Parathyroid adenoma (tissue), 2 donors: ENCODE measurements at regions not wholly inside any gene's neighbourhood (a gene's known extent, or its start where the extent isn't known, plus 50 kb on each side); places are given as distances from the start of the nearest gene placed in this dataset.
"Not testable (repeated sequence)": the region's sequence is repeated elsewhere in the genome, so short reads cannot be mapped to it uniquely, and the experiment has no call there.

Experiments
- H2AFZ ChIP-seq: fragments of 300-600 bp; sonication (generic); one replicate; pipeline ENCODE4 v1.7.0; 2017; ENCODE audit warnings: antibody characterized with exemption, mild to moderate bottlenecking
- H3K27ac ChIP-seq: fragments of 300-600 bp; sonication (generic); one replicate; pipeline ENCODE4 v1.7.0; 2017
- H3K27me3 ChIP-seq: fragments of 300-600 bp; sonication (generic); one replicate; pipeline ENCODE4 v1.7.0; 2017; ENCODE audit warnings: low read length; ENCODE audit not compliant: control insufficient read depth, insufficient read depth
- H3K36me3 ChIP-seq: fragments of 300-600 bp; sonication (generic); one replicate; pipeline ENCODE4 v1.7.0; 2017; ENCODE audit warnings: low read length; ENCODE audit not compliant: control insufficient read depth, insufficient read depth
- H3K4me1 ChIP-seq: fragments of 300-600 bp; sonication (generic); one replicate; pipeline ENCODE4 v1.7.0; 2017; ENCODE audit warnings: control low read depth
- H3K4me2 ChIP-seq: fragments of 300-600 bp; sonication (generic); one replicate; pipeline ENCODE4 v1.7.0; 2017; ENCODE audit warnings: low read length
- H3K4me3 ChIP-seq: fragments of 300-600 bp; sonication (generic); one replicate; pipeline ENCODE4 v1.7.0; 2017; ENCODE audit warnings: low read depth, low read length
- H3K79me2 ChIP-seq: fragments of 300-600 bp; sonication (generic); one replicate; pipeline ENCODE4 v1.7.0; 2017; ENCODE audit warnings: control low read depth
- H3K9ac ChIP-seq: fragments of 300-600 bp; sonication (generic); one replicate; pipeline ENCODE4 v1.7.0; 2017; ENCODE audit warnings: mild to moderate bottlenecking
- H3K9me3 ChIP-seq: fragments of 300-600 bp; sonication (generic); one replicate; pipeline ENCODE4 v1.7.0; 2017; ENCODE audit warnings: low read length; ENCODE audit not compliant: control insufficient read depth
- TF ChIP-seq, protein P1 (sequence below): fragments of 300-600 bp; sonication (generic); IDR thresholded peaks from one replicate; pipeline ENCODE4 v1.7.0; 2017; ENCODE audit warnings: antibody characterized with exemption, mild to moderate bottlenecking
- donor health status: primary hyperparathyroidism.

DNA sequence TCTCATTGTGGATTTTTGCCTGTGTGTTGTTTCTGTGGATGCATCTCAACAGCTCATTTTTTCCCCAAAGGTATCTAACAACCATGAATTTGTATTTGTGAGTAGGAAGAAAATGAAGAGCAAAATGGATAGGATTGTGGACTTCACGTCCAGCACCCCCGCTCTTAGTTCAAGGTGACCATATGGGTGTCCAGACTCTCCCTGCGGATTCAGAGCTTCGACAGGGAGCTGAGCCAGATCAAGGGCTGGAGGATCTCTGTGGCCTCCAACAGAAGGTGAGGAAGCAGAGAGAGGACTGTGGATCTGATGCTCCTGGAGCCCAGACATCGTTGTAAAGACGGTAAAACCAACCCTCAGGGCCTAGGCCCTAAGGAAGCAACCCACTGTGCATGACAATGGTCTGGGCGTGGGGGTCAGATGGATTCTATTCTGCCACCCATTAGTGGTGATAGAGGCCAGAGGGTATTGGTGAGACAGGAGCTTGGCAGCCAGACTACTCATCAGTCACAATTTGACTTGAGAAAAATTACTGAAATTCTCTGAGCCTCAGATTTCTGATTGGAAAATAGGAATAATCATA is 659.7 kb upstream of the TMEM132C start:
- Histone ChIP-seq H2AFZ (no peak overlapping the region), H3K27me3 (no peaks in the 10 kb centered on the region), H3K36me3 (no peaks in the 10 kb centered on the region), H3K79me2 (no peaks in the 10 kb centered on the region), H3K9ac (no peak overlapping the region), H3K4me3 (no peak overlapping the region), H3K27ac (no peak overlapping the region), H3K9me3 (no peaks in the 10 kb centered on the region), H3K4me2 (no peak overlapping the region), H3K4me1 (no peaks in the 10 kb centered on the region)
- TF ChIP-seq, protein P1, sequence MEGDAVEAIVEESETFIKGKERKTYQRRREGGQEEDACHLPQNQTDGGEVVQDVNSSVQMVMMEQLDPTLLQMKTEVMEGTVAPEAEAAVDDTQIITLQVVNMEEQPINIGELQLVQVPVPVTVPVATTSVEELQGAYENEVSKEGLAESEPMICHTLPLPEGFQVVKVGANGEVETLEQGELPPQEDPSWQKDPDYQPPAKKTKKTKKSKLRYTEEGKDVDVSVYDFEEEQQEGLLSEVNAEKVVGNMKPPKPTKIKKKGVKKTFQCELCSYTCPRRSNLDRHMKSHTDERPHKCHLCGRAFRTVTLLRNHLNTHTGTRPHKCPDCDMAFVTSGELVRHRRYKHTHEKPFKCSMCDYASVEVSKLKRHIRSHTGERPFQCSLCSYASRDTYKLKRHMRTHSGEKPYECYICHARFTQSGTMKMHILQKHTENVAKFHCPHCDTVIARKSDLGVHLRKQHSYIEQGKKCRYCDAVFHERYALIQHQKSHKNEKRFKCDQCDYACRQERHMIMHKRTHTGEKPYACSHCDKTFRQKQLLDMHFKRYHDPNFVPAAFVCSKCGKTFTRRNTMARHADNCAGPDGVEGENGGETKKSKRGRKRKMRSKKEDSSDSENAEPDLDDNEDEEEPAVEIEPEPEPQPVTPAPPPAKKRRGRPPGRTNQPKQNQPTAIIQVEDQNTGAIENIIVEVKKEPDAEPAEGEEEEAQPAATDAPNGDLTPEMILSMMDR = no peak

DNA sequence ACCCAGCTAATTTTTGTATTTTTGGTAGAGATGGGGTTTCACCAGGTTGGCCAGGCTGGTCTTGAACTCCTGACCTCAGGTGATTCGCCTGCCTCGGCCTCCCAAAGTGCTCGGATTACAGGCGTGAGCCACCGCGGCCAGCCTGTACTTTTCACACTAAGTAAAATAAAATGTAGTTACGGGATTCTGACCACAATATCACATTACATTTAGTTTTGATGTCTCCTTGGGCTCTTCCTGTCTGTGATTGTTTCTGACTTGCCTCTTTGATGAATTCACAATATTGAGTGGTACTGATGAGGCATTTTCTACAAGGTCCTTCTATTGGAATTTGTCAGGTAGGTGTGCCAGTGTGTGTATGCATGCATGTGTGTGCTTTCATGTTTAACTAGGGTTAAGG is 658.6 kb upstream of the TMEM132C start:
- H2AFZ ChIP-seq, H3K9ac ChIP-seq, H3K9me3 ChIP-seq, H3K27ac ChIP-seq, H3K4me3 ChIP-seq, H3K27me3 ChIP-seq, H3K4me1 ChIP-seq, H3K4me2 ChIP-seq, H3K36me3 ChIP-seq, H3K79me2 ChIP-seq: not testable (repeated sequence)

DNA sequence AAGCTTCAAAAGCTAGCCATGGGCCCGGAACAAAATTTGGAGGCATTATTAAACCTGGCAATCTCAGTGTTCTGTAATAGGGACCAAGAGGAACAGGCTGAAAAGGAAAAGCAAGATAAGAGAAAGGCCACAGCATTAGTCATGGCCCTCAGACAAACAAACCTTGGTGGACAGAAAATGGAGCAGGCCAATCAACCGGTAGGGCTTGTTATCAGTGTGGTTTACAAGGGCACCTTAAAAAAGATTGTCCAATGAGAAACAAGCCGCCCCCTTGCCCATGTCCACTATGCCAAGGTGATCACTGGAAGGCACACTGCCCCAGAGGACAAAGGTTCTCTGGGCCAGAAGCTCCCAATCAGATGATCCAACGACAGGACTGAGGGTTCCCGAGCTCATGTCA is 653.9 kb upstream of the TMEM132C start:
- Histone ChIP-seq H3K9ac (no peak overlapping the region), H3K4me1 (no peaks in the 10 kb centered on the region), H3K4me2 (no peak overlapping the region), H3K9me3 (no peaks in the 10 kb centered on the region), H3K36me3 (no peaks in the 10 kb centered on the region), H2AFZ (no peak overlapping the region), H3K27ac (no peak overlapping the region), H3K79me2 (no peaks in the 10 kb centered on the region), H3K27me3 (no peaks in the 10 kb centered on the region), H3K4me3 (no peak overlapping the region)
- TF ChIP-seq, protein P1 = no peak

DNA sequence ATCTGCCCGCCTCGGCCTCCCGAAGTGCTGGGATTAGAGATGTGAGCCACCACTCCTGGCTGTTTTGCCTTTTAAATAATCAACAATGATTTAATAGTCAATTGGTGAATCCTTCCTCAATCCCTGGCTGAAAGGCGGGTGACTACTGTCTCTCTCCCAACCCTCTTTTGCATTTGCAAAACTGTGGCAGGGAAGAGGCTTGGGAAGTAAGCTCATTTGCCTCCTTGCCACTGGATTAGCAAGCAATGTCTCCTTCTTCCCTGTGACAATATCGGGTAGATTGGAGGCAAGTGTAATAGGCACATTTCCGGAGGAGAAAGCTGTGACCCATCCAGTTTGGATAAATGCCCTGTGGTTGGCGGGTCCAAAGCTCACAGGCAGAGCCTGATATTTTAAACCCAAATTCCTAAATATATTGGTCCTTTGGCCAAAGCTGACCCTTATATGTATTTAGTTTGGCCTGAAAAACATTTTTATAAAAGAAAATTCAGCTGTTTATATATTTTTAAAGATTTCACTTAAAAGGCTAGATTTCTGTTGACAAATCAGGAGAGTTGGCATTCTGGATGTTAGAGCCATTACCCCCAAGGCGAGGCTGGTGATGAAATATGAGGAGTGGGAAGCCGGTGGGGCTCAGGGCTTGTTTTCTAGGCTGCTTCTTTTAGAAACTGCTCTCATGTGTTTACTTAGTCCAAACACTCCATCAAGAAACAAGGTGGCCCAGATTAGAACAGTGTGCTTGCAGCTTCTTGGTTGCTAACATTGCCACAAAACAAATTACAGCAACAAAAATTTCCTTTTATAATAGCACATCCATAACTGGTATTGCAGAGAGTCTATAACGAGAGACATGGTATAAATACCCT is 646.9 kb upstream of the TMEM132C start:
- H3K9me3 ChIP-seq = no peaks in the 10 kb centered on the region
- H2AFZ ChIP-seq = no peak overlapping the region
- no peaks in the 10 kb centered on the region for H3K36me3 ChIP-seq
- no peaks in the 10 kb centered on the region for H3K4me1 ChIP-seq
- no peak overlapping the region for H3K4me2 ChIP-seq
- no peak overlapping the region for H3K27ac ChIP-seq
- H3K9ac ChIP-seq = no peak overlapping the region
- no peak overlapping the region for H3K4me3 ChIP-seq
- H3K79me2 ChIP-seq = no peaks in the 10 kb centered on the region
- TF ChIP-seq, protein P1 = no peak
- no peaks in the 10 kb centered on the region for H3K27me3 ChIP-seq

DNA sequence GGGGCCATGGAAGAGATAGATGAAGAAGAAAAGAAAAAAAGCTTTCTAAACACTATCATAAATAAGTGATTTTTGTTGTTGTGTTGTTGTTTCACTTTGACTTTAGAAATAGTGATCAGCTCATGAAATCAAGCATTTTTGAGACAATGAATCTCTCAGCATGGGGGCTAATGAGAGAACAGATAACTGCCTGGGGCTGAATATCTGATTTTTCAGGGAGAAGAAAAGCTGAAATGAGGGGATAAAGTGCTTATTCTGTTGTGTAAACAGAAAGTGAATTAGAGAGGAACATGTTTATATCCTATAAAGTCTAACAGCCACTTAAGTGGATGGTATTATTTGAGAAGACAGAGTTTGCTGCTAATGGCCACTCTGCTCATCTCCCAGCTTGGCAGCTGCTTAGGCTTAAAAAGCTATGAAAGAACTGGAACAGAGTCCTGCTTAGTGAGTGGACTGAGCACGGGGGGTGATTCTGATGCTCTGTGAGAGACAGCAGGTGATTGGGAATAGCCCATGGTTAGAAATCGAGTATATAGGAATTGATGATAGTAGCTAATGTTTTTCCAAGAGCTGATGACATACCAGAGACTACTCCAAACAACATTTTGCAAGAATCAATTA is 646.1 kb upstream of the TMEM132C start:
- no peaks in the 10 kb centered on the region for H3K4me1 ChIP-seq
- no peak overlapping the region for H3K27ac ChIP-seq
- no peak overlapping the region for H3K9ac ChIP-seq
- no peaks in the 10 kb centered on the region for H3K79me2 ChIP-seq
- H3K36me3 ChIP-seq = no peaks in the 10 kb centered on the region
- no peaks in the 10 kb centered on the region for H3K9me3 ChIP-seq
- H3K4me3 ChIP-seq = no peak overlapping the region
- no peak overlapping the region for H3K4me2 ChIP-seq
- H2AFZ ChIP-seq = no peak overlapping the region
- TF ChIP-seq, protein P1 = no peak
- H3K27me3 ChIP-seq = no peaks in the 10 kb centered on the region
